ENCODE measurements at regions not wholly inside any gene's neighbourhood (a gene's known extent, or its start where the extent isn't known, plus 50 kb on each side); places are given as distances from the start of the nearest gene placed in this dataset.
A peak's percentile ranks its signal among the peaks of the same experiment; 100 is the strongest.

GRCh38 chr7:26100406-26101339 lies 51.3 kb upstream of the NFE2L3 start:
- no peak for DNase-seq

- peak; percentile 37 for DNase-seq
Observed at GRCh38 chr7:26101361-26102151, 50.4 kb upstream of the NFE2L3 start.

GRCh38 chr7:26102176-26102575 lies 49.8 kb upstream of the NFE2L3 start:
- no peak for DNase-seq
